Panc1 (cell line): ENCODE measurements at regions not wholly inside any gene's neighbourhood (a gene's known extent, or its start where the extent isn't known, plus 50 kb on each side); places are given as distances from the start of the nearest gene placed in this dataset.

Source experiments
- TF ChIP-seq, protein P1 (sequence below): fragments of 450-650 bp; IDR thresholded peaks from 2 replicates; pipeline ENCODE4 v1.5.1; 2017; ENCODE audit warnings: mild to moderate bottlenecking
- TF ChIP-seq, protein P2 (sequence below), 2 experiments: IDR thresholded peaks; 2 replicates each; pipeline ENCODE4 v1.6.1; 2011 to 2012; ENCODE audit warnings: low read depth in 2 of 2, control low read depth in 1 of 2, low read length in 1 of 2, mild to moderate bottlenecking in 1 of 2, moderate library complexity in 1 of 2; ENCODE audit not compliant: insufficient read depth in 1 of 2

DNA sequence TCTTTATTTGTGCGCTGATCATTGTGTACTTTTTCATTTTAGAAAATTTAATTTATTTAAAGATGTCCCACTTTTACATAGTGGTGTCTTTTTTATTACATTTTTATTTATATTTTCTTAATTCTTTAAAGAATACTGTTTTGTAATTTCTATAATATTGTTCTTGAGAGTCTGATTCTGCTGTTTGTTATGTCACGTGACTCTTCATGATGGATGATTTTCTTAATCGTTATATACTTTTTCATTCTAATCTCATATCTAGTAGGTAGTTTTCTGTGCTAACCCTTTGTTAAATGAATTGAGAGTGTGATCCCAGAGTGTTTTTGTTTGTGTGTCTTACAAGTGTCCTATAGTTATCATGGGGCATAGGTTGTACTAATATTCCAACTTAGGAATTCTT is 568.2 kb upstream of the AMOT start:
- TF ChIP-seq, protein P1, sequence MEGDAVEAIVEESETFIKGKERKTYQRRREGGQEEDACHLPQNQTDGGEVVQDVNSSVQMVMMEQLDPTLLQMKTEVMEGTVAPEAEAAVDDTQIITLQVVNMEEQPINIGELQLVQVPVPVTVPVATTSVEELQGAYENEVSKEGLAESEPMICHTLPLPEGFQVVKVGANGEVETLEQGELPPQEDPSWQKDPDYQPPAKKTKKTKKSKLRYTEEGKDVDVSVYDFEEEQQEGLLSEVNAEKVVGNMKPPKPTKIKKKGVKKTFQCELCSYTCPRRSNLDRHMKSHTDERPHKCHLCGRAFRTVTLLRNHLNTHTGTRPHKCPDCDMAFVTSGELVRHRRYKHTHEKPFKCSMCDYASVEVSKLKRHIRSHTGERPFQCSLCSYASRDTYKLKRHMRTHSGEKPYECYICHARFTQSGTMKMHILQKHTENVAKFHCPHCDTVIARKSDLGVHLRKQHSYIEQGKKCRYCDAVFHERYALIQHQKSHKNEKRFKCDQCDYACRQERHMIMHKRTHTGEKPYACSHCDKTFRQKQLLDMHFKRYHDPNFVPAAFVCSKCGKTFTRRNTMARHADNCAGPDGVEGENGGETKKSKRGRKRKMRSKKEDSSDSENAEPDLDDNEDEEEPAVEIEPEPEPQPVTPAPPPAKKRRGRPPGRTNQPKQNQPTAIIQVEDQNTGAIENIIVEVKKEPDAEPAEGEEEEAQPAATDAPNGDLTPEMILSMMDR = no peak
- TF ChIP-seq, protein P2, sequence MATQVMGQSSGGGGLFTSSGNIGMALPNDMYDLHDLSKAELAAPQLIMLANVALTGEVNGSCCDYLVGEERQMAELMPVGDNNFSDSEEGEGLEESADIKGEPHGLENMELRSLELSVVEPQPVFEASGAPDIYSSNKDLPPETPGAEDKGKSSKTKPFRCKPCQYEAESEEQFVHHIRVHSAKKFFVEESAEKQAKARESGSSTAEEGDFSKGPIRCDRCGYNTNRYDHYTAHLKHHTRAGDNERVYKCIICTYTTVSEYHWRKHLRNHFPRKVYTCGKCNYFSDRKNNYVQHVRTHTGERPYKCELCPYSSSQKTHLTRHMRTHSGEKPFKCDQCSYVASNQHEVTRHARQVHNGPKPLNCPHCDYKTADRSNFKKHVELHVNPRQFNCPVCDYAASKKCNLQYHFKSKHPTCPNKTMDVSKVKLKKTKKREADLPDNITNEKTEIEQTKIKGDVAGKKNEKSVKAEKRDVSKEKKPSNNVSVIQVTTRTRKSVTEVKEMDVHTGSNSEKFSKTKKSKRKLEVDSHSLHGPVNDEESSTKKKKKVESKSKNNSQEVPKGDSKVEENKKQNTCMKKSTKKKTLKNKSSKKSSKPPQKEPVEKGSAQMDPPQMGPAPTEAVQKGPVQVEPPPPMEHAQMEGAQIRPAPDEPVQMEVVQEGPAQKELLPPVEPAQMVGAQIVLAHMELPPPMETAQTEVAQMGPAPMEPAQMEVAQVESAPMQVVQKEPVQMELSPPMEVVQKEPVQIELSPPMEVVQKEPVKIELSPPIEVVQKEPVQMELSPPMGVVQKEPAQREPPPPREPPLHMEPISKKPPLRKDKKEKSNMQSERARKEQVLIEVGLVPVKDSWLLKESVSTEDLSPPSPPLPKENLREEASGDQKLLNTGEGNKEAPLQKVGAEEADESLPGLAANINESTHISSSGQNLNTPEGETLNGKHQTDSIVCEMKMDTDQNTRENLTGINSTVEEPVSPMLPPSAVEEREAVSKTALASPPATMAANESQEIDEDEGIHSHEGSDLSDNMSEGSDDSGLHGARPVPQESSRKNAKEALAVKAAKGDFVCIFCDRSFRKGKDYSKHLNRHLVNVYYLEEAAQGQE (IDR thresholded peaks at IDR 0.05; ENCODE audit: insufficient read depth in 1 of 2, low read depth in 2 of 2, low read length in 1 of 2) = no peak
